Karpas-422 (cell line): ENCODE measurements at regions not wholly inside any gene's neighbourhood (a gene's known extent, or its start where the extent isn't known, plus 50 kb on each side); places are given as distances from the start of the nearest gene placed in this dataset.
"Not testable (repeated sequence)": the region's sequence is repeated elsewhere in the genome, so short reads cannot be mapped to it uniquely, and the experiment has no call there.

Experiments used
- DNase-seq: peaks from one replicate; pipeline ENCODE4 v3.0.0-alpha.2; 2015
- H2AFZ ChIP-seq: fragments of 200-600 bp; sonication (generic); 2 replicates; pipeline ENCODE4 v1.6.1; 2014; ENCODE audit warnings: antibody characterized with exemption, low read length, mixed read lengths
- H3K27ac ChIP-seq: fragments of 200-600 bp; sonication (generic); 2 replicates; pipeline ENCODE4 v1.5.1; 2014; ENCODE audit warnings: mild to moderate bottlenecking, low read length, moderate library complexity
- H3K27me3 ChIP-seq: fragments of 200-600 bp; sonication (generic); 2 replicates; pipeline ENCODE4 v1.6.1; 2014; ENCODE audit warnings: low read length, mixed read lengths
- H3K36me3 ChIP-seq: fragments of 200-600 bp; sonication (generic); 2 replicates; pipeline ENCODE4 v1.6.1; 2014; ENCODE audit warnings: low read length, mixed read lengths; ENCODE audit not compliant: insufficient read depth
- H3K4me1 ChIP-seq: fragments of 200-600 bp; sonication (generic); 2 replicates; pipeline ENCODE4 v1.6.1; 2014; ENCODE audit warnings: mild to moderate bottlenecking, low read length, mixed read lengths
- H3K4me2 ChIP-seq: fragments of 200-600 bp; sonication (generic); 2 replicates; pipeline ENCODE4 v1.6.1; 2014; ENCODE audit warnings: low read length, low read depth, mild to moderate bottlenecking; ENCODE audit not compliant: poor library complexity, severe bottlenecking
- H3K4me3 ChIP-seq: fragments of 200-600 bp; sonication (generic); 2 replicates; pipeline ENCODE4 v1.5.1; 2014; ENCODE audit warnings: mild to moderate bottlenecking, antibody characterized with exemption, low read length, mixed read lengths
- H3K79me2 ChIP-seq: fragments of 200-600 bp; sonication (generic); 2 replicates; pipeline ENCODE4 v1.6.1; 2014; ENCODE audit warnings: mild to moderate bottlenecking, low read length, mixed read lengths
- H3K9ac ChIP-seq: fragments of 200-600 bp; sonication (generic); 2 replicates; pipeline ENCODE4 v1.6.0; 2014; ENCODE audit warnings: low read length
- H3K9me2 ChIP-seq: fragments of 200-600 bp; sonication (generic), shearing (Covaris generic); replicated peaks from 2 replicates; pipeline ENCODE4 v1.6.0; 2014; ENCODE audit warnings: mild to moderate bottlenecking, low read length, moderate library complexity; ENCODE audit not compliant: insufficient read depth
- H3K9me3 ChIP-seq: fragments of 300-700, 200-600 bp; sonication (generic); 2 replicates; pipeline ENCODE4 v1.6.1; 2014; ENCODE audit warnings: low read length, mixed read lengths
- H4K20me1 ChIP-seq: fragments of 200-600 bp; sonication (generic); 2 replicates; pipeline ENCODE4 v1.6.1; 2014; ENCODE audit warnings: mild to moderate bottlenecking, antibody characterized with exemption, low read length, low read depth; ENCODE audit not compliant: insufficient read depth

GRCh38 chr13:21274457-21274856 is 98.0 kb downstream of the MRPL57 start:
- H3K27me3 ChIP-seq, H3K79me2 ChIP-seq, H2AFZ ChIP-seq, H3K9ac ChIP-seq, H3K9me2 ChIP-seq, H3K4me1 ChIP-seq, H3K4me2 ChIP-seq, H3K4me3 ChIP-seq, H3K9me3 ChIP-seq, H3K27ac ChIP-seq, H4K20me1 ChIP-seq, H3K36me3 ChIP-seq: not testable (repeated sequence)
- DNase-seq: peak; percentile 47

GRCh38 chr13:21282065-21282464 is 105.6 kb downstream of the MRPL57 start:
- Histone ChIP-seq H3K4me1 (no peaks in the 10 kb centered on the region), H2AFZ (no peak overlapping the region), H4K20me1 (no peaks in the 10 kb centered on the region), H3K4me3 (no peak overlapping the region), H3K27me3 (no peaks in the 10 kb centered on the region), H3K79me2 (no peaks in the 10 kb centered on the region), H3K4me2 (no peak overlapping the region), H3K9ac (no peak overlapping the region), H3K9me3 (no peaks in the 10 kb centered on the region), H3K27ac (no peak overlapping the region), H3K9me2 (no peaks in the 10 kb centered on the region), H3K36me3 (no peaks in the 10 kb centered on the region)
- no peak for DNase-seq

- Histone ChIP-seq H3K9ac (no peak overlapping the region), H3K9me2 (no peaks in the 10 kb centered on the region), H3K79me2 (no peaks in the 10 kb centered on the region), H3K4me2 (no peak overlapping the region), H3K4me1 (no peaks in the 10 kb centered on the region), H2AFZ (no peak overlapping the region), H3K27me3 (no peaks in the 10 kb centered on the region), H3K4me3 (no peak overlapping the region), H4K20me1 (no peaks in the 10 kb centered on the region), H3K36me3 (no peaks in the 10 kb centered on the region), H3K9me3 (no peaks in the 10 kb centered on the region), H3K27ac (no peak overlapping the region)
- no peak for DNase-seq
Measured at GRCh38 chr13:21287331-21287907, 111.0 kb downstream of the MRPL57 start.

- H3K79me2 ChIP-seq: no peaks in the 10 kb centered on the region
- no peaks in the 10 kb centered on the region for H3K4me1 ChIP-seq
- no peak overlapping the region for H3K4me3 ChIP-seq
- no peaks in the 10 kb centered on the region for H3K9me3 ChIP-seq
- no peak for DNase-seq
- H3K4me2 ChIP-seq: no peak overlapping the region
- H4K20me1 ChIP-seq: no peaks in the 10 kb centered on the region
- H3K9me2 ChIP-seq: no peaks in the 10 kb centered on the region
- no peaks in the 10 kb centered on the region for H3K27me3 ChIP-seq
- H3K9ac ChIP-seq: no peak overlapping the region
- no peak overlapping the region for H2AFZ ChIP-seq
- no peaks in the 10 kb centered on the region for H3K36me3 ChIP-seq
- no peak overlapping the region for H3K27ac ChIP-seq
Measured at GRCh38 chr13:21289475-21289874, 113.0 kb downstream of the MRPL57 start.

GRCh38 chr13:21290442-21291002 is 114.1 kb downstream of the MRPL57 start:
- H3K79me2 ChIP-seq, H3K4me1 ChIP-seq, H3K36me3 ChIP-seq, H3K9me2 ChIP-seq, H3K9me3 ChIP-seq, H3K27me3 ChIP-seq, H3K4me2 ChIP-seq, DNase-seq, H3K4me3 ChIP-seq, H3K9ac ChIP-seq, H4K20me1 ChIP-seq, H2AFZ ChIP-seq, H3K27ac ChIP-seq: not testable (repeated sequence)

- Histone ChIP-seq H4K20me1 (no peaks in the 10 kb centered on the region), H3K27ac (no peak overlapping the region), H3K9ac (no peak overlapping the region), H3K9me2 (no peaks in the 10 kb centered on the region), H3K4me1 (peaks cover 13% of the 10 kb centered on the region), H3K27me3 (no peaks in the 10 kb centered on the region), H3K9me3 (no peaks in the 10 kb centered on the region), H2AFZ (no peak overlapping the region), H3K4me3 (no peak overlapping the region), H3K36me3 (no peaks in the 10 kb centered on the region), H3K4me2 (no peak overlapping the region), H3K79me2 (no peaks in the 10 kb centered on the region)
- no peak for DNase-seq
Measured at GRCh38 chr13:21291840-21292239, 115.4 kb downstream of the MRPL57 start.

- H3K27me3 ChIP-seq, H3K36me3 ChIP-seq, H3K9me3 ChIP-seq, H3K9me2 ChIP-seq, H4K20me1 ChIP-seq: not testable (repeated sequence)
- Histone ChIP-seq H3K4me2 (peak overlapping the region; percentile 82), H2AFZ (peak overlapping the region; percentile 98), H3K79me2 (peaks cover 34% of the 10 kb centered on the region), H3K27ac (peak overlapping the region; percentile 56; the same call in 1 of the 2 replicates), H3K4me3 (peak overlapping the region; percentile 70), H3K9ac (peak overlapping the region; percentile 56), H3K4me1 (peaks cover 33% of the 10 kb centered on the region)
- peak; percentile 86 for DNase-seq
Measured at GRCh38 chr13:21296991-21297390, 120.5 kb downstream of the MRPL57 start.

- peak; percentile 60 for DNase-seq
- Histone ChIP-seq H3K4me3 (peak overlapping the region; percentile 70), H3K9ac (peak overlapping the region; percentile 56)
Measured at GRCh38 chr13:21297447-21297846, 121.0 kb downstream of the MRPL57 start.

More at GRCh38 chr13:21297447-21297846, 121.0 kb downstream of the MRPL57 start:
- Histone ChIP-seq H3K27ac (peak overlapping the region; percentile 56), H3K27me3 (no peaks in the 10 kb centered on the region), H3K9me3 (no peaks in the 10 kb centered on the region), H2AFZ (peak overlapping the region; percentile 98), H3K4me2 (peak overlapping the region; percentile 82), H3K36me3 (no peaks in the 10 kb centered on the region), H3K79me2 (peaks cover 39% of the 10 kb centered on the region), H3K9me2 (no peaks in the 10 kb centered on the region), H4K20me1 (no peaks in the 10 kb centered on the region), H3K4me1 (peaks cover 33% of the 10 kb centered on the region)
